ENCODE measurements at regions not wholly inside any gene's neighbourhood (a gene's known extent, or its start where the extent isn't known, plus 50 kb on each side); places are given as distances from the start of the nearest gene placed in this dataset.
"Not testable (repeated sequence)": the region's sequence is repeated elsewhere in the genome, so short reads cannot be mapped to it uniquely, and the experiment has no call there.

DNA sequence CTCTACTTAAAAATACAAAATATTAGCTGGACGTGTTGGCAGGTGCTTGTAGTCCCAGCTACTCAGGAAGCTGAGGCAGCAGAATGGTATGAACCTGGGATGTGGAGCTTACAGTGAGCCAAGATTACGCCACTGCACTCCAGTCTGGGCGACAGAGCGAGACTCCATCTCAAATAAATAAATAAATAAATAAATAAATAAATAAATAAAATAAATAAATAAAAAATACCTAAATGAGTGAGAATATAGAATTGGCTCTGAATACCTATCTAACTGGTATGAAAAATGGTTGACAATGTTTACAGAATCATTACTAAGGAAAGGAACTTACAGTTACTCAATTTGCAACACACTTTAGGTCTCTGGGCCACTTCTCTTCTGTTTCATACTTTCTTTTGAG lies 389.6 kb upstream of the TECRL start:
- TF ChIP-seq, protein P1, sequence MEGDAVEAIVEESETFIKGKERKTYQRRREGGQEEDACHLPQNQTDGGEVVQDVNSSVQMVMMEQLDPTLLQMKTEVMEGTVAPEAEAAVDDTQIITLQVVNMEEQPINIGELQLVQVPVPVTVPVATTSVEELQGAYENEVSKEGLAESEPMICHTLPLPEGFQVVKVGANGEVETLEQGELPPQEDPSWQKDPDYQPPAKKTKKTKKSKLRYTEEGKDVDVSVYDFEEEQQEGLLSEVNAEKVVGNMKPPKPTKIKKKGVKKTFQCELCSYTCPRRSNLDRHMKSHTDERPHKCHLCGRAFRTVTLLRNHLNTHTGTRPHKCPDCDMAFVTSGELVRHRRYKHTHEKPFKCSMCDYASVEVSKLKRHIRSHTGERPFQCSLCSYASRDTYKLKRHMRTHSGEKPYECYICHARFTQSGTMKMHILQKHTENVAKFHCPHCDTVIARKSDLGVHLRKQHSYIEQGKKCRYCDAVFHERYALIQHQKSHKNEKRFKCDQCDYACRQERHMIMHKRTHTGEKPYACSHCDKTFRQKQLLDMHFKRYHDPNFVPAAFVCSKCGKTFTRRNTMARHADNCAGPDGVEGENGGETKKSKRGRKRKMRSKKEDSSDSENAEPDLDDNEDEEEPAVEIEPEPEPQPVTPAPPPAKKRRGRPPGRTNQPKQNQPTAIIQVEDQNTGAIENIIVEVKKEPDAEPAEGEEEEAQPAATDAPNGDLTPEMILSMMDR (IDR thresholded peaks at IDR 0.05): not testable (repeated sequence)
- TF ChIP-seq POLR2A (IDR thresholded peaks at IDR 0.05): not testable (repeated sequence)

Data from Peyer's patch (tissue), 4 donors.